GM08714 (cell line): ENCODE measurements at regions not wholly inside any gene's neighbourhood (a gene's known extent, or its start where the extent isn't known, plus 50 kb on each side); places are given as distances from the start of the nearest gene placed in this dataset.

Experiments used
- H3K4me3 ChIP-seq: fragments of 200-500 bp; sonication (Bioruptor generic); 2 replicates; pipeline ENCODE4 v1.5.1; 2014; ENCODE audit warnings: mild to moderate bottlenecking, low read length, inconsistent platforms
- ZNF274 ChIP-seq: IDR thresholded peaks from 2 replicates; pipeline ENCODE4 v1.6.1; 2012; ENCODE audit warnings: mild to moderate bottlenecking, low read depth, low read length

GRCh38 chr11:81004576-81004975 lies 1563.7 kb upstream of the TENM4 start:
- no peak overlapping the region for H3K4me3 ChIP-seq
- no peak for TF ChIP-seq ZNF274

DNA sequence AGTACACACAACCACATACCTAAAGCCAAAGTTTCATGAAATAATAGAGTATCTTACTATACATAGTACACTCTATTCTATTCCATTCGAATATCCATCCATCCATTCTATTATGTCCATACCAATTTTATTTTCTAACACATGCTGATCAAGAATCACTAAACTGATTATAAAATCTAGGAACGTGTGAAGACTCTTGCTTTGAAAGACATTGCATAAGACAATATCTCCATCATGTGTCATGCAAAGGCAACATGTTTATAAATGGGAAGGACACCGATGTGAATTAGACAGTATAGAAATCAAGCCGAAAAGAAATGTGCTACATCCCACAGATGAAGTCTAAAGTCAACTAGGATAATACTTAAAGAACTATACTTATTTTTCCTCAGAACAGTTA lies 1561.5 kb upstream of the TENM4 start:
- no peak overlapping the region for H3K4me3 ChIP-seq
- no peak for TF ChIP-seq ZNF274

DNA sequence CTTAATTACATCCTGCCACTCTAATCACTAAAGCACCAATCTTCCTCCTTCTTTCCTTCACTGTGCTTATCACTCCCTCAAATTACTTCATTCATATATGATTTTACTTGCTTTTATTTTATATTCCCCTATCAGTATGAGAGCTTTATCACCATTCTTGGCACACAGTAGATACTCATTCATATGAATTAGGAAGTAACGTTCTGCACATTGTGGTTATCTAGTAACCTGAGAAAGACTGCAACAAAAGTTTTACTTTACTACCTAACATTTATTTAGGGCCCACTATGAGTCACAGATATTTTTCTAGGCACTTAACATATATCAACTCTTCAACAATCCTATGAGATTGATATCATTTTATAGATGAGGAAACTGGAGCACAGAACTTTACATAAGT lies 1559.9 kb upstream of the TENM4 start:
- no peak overlapping the region for H3K4me3 ChIP-seq
- no peak for TF ChIP-seq ZNF274

DNA sequence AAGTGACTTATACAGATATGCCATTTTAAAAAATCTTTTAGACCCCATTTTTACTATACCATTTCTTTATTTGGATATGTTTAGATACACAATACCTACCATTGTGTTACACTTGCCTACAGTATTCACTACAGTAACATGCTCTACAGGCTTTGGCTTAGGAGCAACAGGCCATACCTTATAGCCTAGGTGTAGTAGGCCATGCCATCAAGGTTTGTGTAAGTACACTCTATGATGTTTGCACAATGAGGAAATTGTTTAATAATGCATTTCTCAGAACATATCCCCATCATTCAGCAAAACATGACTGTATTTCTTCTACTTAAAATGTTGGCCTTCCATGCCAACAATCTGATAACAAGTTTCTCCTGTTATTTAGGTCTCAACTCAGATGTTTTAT lies 1559.5 kb upstream of the TENM4 start:
- no peak for TF ChIP-seq ZNF274
- no peak overlapping the region for H3K4me3 ChIP-seq

DNA sequence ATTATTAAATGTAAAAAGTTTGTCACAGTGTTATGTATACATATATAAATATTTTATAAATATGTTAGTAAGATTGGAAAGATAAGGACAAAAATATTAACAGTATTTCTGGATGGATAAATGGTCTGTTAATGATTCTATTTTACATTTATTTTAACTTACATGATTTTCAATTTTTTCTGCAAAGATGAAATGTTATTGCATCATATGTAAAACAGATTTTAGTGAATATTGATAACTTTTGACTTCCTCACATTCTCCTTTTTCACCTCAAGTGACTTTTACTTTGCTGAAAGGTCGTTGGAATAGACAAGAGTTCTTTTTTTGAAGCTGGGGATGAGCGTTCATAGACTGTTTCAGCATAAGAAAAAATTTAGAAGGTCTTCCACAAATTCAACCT lies 1554.7 kb upstream of the TENM4 start:
- TF ChIP-seq ZNF274 = no peak
- H3K4me3 ChIP-seq = no peak overlapping the region

- no peak for TF ChIP-seq ZNF274
- no peak overlapping the region for H3K4me3 ChIP-seq
Measured at GRCh38 chr11:80993536-80993935, 1552.7 kb upstream of the TENM4 start.

GRCh38 chr11:80990885-80991284 lies 1550.1 kb upstream of the TENM4 start:
- no peak overlapping the region for H3K4me3 ChIP-seq
- TF ChIP-seq ZNF274 = no peak

DNA sequence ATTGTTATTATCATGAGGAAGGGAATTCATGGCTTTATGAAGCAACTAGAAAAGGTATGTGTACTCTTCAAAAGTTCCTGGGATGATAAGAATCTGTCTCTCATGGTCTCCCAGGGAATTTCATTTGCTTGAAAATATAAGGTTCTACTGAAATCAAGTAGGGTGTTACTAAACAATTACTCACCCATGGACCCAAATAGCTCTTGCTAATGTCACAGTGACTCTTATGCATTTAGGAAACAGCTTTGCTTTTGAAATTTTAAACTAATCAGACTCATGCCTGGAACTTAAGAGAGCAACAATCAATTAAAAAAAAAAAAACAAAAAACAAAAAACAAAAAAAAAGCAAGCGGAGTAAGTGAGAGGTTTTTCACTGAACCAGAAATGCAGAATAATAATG lies 1546.3 kb upstream of the TENM4 start:
- TF ChIP-seq ZNF274 = no peak
- no peak overlapping the region for H3K4me3 ChIP-seq

- TF ChIP-seq ZNF274 = no peak
- no peak overlapping the region for H3K4me3 ChIP-seq
Measured at GRCh38 chr11:80986421-80987074, 1545.7 kb upstream of the TENM4 start.

DNA sequence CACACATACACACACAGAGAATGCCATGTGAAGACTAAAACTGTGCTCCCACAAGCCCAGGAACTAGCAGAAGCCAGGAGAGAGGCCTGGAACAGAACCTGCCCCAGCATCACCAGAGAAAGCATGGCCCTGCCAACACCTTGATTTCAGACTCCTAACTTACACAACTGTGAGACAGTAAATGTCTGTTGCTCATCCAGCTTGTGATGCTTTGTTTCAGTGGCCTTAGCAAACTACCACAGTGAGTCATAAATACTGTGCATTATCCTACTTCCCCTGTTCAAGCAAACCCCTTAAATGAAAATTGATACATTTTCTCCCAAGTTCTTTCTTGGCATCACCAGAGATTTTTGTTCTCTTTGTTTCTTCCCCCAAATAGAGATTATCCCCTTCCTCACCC lies 1539.4 kb upstream of the TENM4 start:
- no peak overlapping the region for H3K4me3 ChIP-seq
- no peak for TF ChIP-seq ZNF274

GRCh38 chr11:80973786-80974185 lies 1533.0 kb upstream of the TENM4 start:
- H3K4me3 ChIP-seq = no peak overlapping the region
- TF ChIP-seq ZNF274 = no peak

DNA sequence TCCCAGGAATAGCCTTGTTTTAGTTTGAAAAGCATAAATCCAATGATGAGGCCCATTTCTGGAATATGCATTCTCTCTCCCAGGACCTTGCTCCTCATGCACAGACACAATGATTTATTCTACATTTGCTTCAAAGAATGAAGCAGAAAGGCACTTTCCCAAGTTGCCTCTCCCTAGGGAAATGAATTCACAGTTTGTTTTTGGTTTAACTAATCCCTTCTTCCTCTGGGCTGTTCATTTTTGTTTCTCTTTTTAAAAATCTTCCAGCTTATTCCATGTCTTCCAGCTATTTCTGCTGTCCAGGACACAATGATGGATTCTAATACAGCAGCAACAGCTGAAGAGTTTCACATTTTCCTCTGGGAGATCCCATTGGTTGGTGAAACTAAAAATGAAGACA lies 1529.2 kb upstream of the TENM4 start:
- no peak for TF ChIP-seq ZNF274
- no peak overlapping the region for H3K4me3 ChIP-seq

DNA sequence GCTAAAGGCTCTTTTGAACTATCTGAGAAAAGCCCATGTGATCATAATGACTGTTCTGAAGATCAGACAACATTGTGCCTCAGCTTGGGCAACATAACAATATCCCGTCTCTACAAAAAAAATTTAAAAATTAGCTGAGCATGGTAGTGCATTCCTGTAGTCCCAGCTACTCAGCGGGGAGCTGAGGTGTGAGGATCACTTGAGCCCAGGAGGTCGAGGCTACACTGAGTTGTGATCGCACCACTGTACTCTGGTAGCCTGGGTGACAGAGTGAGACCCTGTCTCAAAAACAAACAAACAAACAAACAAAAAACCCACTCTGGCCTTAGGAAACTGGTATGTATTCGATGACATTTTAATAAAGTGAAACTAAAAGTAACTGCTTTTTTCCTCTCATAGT lies 1526.8 kb upstream of the TENM4 start:
- no peak for TF ChIP-seq ZNF274
- no peak overlapping the region for H3K4me3 ChIP-seq

GRCh38 chr11:80960381-80961029 lies 1519.7 kb upstream of the TENM4 start:
- no peak for TF ChIP-seq ZNF274
- no peak overlapping the region for H3K4me3 ChIP-seq

DNA sequence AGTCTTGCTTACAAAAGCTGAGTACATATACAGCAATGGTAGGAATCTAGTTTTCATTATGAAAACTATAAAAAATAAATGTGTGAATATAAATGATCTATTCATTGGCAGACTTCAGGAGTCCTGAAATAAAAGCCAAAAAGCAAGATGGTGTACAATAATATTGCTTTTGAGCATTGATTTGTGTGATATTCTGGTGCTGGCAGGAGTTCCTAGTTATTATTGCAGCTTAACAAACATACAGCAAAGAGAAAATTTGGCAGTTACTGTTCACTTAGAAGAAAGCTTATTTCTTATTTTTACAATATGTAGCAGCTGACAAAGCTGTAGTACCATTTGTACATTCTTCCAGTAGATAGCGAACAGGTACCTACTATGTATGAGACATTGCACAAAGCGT lies 1518.9 kb upstream of the TENM4 start:
- H3K4me3 ChIP-seq = no peak overlapping the region
- TF ChIP-seq ZNF274 = no peak

DNA sequence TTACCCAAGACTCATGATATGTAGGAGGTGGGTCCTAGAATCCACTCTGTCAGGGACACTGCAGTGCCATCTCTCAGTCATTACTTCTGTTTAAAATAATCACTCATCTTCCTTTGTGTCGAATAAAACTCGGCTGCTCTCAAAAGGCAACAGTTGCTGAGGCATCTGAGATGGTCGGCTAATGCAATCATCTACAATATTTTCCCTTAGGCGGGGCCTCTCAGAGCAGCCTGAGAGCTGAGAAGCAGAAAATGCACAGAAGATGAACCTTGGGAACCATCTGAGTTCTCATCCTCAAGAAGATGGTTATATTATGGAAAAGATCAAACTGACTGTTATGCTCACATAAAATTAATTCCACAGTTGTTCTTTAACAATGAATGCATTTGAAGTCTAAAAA lies 1518.2 kb upstream of the TENM4 start:
- no peak for TF ChIP-seq ZNF274
- H3K4me3 ChIP-seq = no peak overlapping the region

DNA sequence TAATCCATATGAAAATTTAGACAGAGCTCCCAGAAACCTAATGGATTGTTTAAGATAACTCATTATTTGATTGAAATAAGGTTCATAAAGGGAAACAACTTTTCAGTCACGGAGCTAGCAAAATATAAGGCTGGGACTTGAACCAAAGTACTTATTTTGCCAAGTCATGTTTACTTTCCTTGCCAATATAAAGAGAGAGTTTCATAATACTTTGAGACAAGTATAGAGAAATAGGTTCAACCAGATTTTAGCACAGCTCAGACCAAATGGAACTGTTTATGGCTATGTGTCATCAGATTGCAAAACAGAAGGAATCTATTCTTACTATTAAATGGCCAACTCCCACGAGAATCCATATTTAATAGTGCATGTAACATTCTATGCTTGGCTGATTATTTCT lies 1517.5 kb upstream of the TENM4 start:
- TF ChIP-seq ZNF274 = no peak
- H3K4me3 ChIP-seq = no peak overlapping the region
